Karpas-422 (cell line): ENCODE measurements at regions not wholly inside any gene's neighbourhood (a gene's known extent, or its start where the extent isn't known, plus 50 kb on each side); places are given as distances from the start of the nearest gene placed in this dataset.

Experiments
- DNase-seq: peaks from one replicate; pipeline ENCODE4 v3.0.0-alpha.2; 2015
- H2AFZ ChIP-seq: fragments of 200-600 bp; sonication (generic); 2 replicates; pipeline ENCODE4 v1.6.1; 2014; ENCODE audit warnings: antibody characterized with exemption, low read length, mixed read lengths
- H3K27ac ChIP-seq: fragments of 200-600 bp; sonication (generic); 2 replicates; pipeline ENCODE4 v1.5.1; 2014; ENCODE audit warnings: mild to moderate bottlenecking, low read length, moderate library complexity
- H3K27me3 ChIP-seq: fragments of 200-600 bp; sonication (generic); 2 replicates; pipeline ENCODE4 v1.6.1; 2014; ENCODE audit warnings: low read length, mixed read lengths
- H3K36me3 ChIP-seq: fragments of 200-600 bp; sonication (generic); 2 replicates; pipeline ENCODE4 v1.6.1; 2014; ENCODE audit warnings: low read length, mixed read lengths; ENCODE audit not compliant: insufficient read depth
- H3K4me1 ChIP-seq: fragments of 200-600 bp; sonication (generic); 2 replicates; pipeline ENCODE4 v1.6.1; 2014; ENCODE audit warnings: mild to moderate bottlenecking, low read length, mixed read lengths
- H3K4me2 ChIP-seq: fragments of 200-600 bp; sonication (generic); 2 replicates; pipeline ENCODE4 v1.6.1; 2014; ENCODE audit warnings: low read length, low read depth, mild to moderate bottlenecking; ENCODE audit not compliant: poor library complexity, severe bottlenecking
- H3K4me3 ChIP-seq: fragments of 200-600 bp; sonication (generic); 2 replicates; pipeline ENCODE4 v1.5.1; 2014; ENCODE audit warnings: mild to moderate bottlenecking, antibody characterized with exemption, low read length, mixed read lengths
- H3K79me2 ChIP-seq: fragments of 200-600 bp; sonication (generic); 2 replicates; pipeline ENCODE4 v1.6.1; 2014; ENCODE audit warnings: mild to moderate bottlenecking, low read length, mixed read lengths
- H3K9ac ChIP-seq: fragments of 200-600 bp; sonication (generic); 2 replicates; pipeline ENCODE4 v1.6.0; 2014; ENCODE audit warnings: low read length
- H3K9me2 ChIP-seq: fragments of 200-600 bp; sonication (generic), shearing (Covaris generic); replicated peaks from 2 replicates; pipeline ENCODE4 v1.6.0; 2014; ENCODE audit warnings: mild to moderate bottlenecking, low read length, moderate library complexity; ENCODE audit not compliant: insufficient read depth
- H3K9me3 ChIP-seq: fragments of 300-700, 200-600 bp; sonication (generic); 2 replicates; pipeline ENCODE4 v1.6.1; 2014; ENCODE audit warnings: low read length, mixed read lengths
- H4K20me1 ChIP-seq: fragments of 200-600 bp; sonication (generic); 2 replicates; pipeline ENCODE4 v1.6.1; 2014; ENCODE audit warnings: mild to moderate bottlenecking, antibody characterized with exemption, low read length, low read depth; ENCODE audit not compliant: insufficient read depth

DNA sequence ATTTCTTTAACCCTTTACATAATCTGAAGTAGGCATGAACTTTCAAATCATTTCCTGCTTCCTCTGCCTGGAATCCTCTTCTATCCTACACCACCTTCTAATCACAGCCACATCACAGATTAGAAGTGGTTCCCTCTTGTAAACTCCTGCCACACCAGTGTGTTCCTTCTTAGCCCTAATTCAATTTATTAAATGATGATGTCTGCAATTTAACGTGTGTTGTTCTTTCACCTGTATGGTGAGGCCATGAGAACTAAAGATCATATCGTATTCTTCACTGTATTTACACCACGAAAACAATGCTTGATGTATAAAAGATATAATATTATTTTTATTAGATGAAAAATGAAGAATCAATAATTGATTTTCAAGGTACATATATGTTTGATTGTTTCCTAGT lies 494.3 kb downstream of the EPHA4 start:
- no peak for DNase-seq
- no peaks in the 10 kb centered on the region for H3K9me2 ChIP-seq
- H3K9ac ChIP-seq = no peak overlapping the region
- H3K9me3 ChIP-seq = no peaks in the 10 kb centered on the region
- no peak overlapping the region for H3K4me3 ChIP-seq
- H3K4me1 ChIP-seq = no peaks in the 10 kb centered on the region
- H4K20me1 ChIP-seq = no peaks in the 10 kb centered on the region
- H3K79me2 ChIP-seq = no peaks in the 10 kb centered on the region
- no peak overlapping the region for H3K27ac ChIP-seq
- H3K4me2 ChIP-seq = no peak overlapping the region
- H2AFZ ChIP-seq = no peak overlapping the region
- no peaks in the 10 kb centered on the region for H3K27me3 ChIP-seq
- no peaks in the 10 kb centered on the region for H3K36me3 ChIP-seq

DNA sequence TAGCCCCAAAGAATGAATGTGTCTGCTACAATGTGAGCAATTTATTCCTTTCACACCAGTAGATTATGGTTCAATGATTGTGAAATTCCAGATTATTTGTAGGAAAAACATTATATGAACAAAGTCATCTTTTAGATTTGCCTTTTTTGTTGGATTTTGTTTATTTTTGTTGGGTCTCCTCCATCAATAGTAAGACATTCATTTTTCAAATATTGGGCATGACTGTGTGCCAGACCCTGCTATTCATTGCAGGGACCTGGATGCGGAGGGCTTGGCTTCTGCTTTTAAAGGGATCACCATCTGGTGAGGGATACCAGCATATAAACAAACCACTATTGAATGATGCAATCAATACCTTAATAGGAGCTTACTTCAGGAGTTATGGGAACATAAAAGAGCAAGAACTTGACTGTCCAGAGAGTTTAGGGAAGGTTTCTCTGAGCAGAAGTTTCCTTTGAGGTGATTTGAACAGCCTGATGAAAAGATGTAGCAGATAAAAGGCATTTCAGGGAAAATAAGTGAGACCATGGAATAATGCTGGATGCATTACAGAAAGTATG lies 486.7 kb downstream of the EPHA4 start:
- Histone ChIP-seq H3K4me2 (no peak overlapping the region), H3K4me3 (no peak overlapping the region), H4K20me1 (no peaks in the 10 kb centered on the region)

DNA sequence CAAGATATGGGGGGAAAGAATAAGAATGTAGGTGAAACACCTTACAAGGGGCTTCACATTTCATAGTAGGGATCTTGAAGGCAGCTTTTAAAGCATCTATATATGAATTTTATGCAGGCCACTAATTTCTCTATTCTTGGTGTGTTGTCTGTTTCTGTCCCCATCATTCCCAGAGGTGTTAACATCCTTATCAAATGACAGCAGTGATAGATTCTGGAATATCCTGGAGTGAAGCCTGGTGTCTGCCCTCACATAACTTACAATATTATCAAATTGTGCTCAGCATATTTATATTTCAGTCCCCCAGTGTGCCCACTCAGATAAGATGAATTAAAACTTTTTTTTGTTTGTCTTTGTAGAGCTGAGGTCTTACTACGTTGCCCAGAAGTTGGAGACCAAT lies 486.2 kb downstream of the EPHA4 start:
- Histone ChIP-seq H3K27me3 (no peaks in the 10 kb centered on the region), H3K9me3 (no peaks in the 10 kb centered on the region), H3K4me1 (no peaks in the 10 kb centered on the region), H3K79me2 (no peaks in the 10 kb centered on the region), H3K27ac (no peak overlapping the region), H2AFZ (no peak overlapping the region), H3K4me3 (no peak overlapping the region), H4K20me1 (no peaks in the 10 kb centered on the region), H3K9me2 (no peaks in the 10 kb centered on the region), H3K4me2 (no peak overlapping the region), H3K9ac (no peak overlapping the region), H3K36me3 (no peaks in the 10 kb centered on the region)
- no peak for DNase-seq

More for the DNA sequence above, 486.7 kb downstream of the EPHA4 start:
- Histone ChIP-seq H3K9ac (no peak overlapping the region), H2AFZ (no peak overlapping the region), H3K9me3 (no peaks in the 10 kb centered on the region), H3K4me1 (no peaks in the 10 kb centered on the region), H3K36me3 (no peaks in the 10 kb centered on the region), H3K9me2 (no peaks in the 10 kb centered on the region), H3K27me3 (no peaks in the 10 kb centered on the region), H3K27ac (no peak overlapping the region), H3K79me2 (no peaks in the 10 kb centered on the region)
- no peak for DNase-seq

DNA sequence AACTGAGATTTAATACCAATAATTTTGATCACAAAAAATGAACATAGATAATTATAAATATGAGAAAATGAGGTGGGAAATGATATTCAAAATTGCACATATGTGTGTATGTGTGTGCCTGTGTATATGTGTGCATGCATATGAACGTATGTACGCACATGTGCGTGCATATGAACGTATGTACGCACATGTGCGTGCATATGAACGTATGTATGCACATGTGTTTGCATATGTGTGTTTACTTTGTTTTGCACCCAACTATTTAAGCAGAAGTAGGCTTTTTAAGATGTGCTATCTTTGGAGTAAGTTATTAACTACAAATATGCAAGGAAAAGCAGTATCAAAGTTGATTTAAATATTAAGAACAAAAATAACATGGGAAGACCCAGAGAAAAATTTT lies 484.3 kb downstream of the EPHA4 start:
- no peaks in the 10 kb centered on the region for H3K4me1 ChIP-seq

DNA sequence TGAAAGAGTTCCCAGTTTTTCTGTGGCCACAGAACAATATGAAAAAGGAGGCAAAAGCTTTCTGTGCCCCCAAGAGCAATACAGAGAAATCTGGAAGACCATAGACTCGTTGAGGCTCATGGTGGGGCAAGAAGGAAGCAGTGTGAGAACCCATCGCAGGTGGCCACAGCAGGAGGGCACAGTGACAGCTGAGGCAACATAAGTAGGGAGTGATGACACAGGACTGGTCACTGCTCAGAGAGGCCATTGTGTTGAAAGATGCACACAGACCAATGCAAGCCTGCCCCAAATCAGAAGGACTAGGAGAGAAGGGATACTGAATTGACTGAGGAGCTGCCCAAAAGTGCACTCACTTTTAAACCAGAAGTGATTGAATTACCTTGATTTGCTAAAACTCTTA lies 483.6 kb downstream of the EPHA4 start:
- no peaks in the 10 kb centered on the region for H3K9me3 ChIP-seq
- H3K27ac ChIP-seq = no peak overlapping the region

More for the DNA sequence above, 484.3 kb downstream of the EPHA4 start:
- Histone ChIP-seq H3K4me3 (no peak overlapping the region), H4K20me1 (no peaks in the 10 kb centered on the region), H3K9me3 (no peaks in the 10 kb centered on the region), H3K9ac (no peak overlapping the region), H2AFZ (no peak overlapping the region), H3K79me2 (no peaks in the 10 kb centered on the region), H3K36me3 (no peaks in the 10 kb centered on the region), H3K4me2 (no peak overlapping the region), H3K27ac (no peak overlapping the region), H3K9me2 (no peaks in the 10 kb centered on the region), H3K27me3 (no peaks in the 10 kb centered on the region)
- DNase-seq = no peak

DNA sequence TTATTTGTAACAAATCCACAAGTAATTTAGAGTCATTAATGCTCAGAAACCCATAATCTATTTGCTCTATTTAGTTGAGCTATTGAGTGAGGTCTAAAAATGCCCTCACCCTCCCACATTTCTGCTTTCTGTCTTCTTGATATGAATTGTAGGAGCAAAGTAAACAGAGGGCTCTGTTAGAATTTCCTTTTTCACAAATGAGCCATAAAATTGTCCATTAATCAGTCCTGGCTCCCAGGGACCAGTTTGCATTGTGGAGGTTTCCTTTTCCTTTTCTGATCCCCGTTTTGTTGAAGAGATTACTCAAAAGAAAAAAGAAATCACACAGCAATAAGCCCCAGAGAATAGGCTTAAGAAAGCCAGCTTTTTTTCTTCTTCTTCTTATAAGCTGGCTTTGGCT lies 476.7 kb downstream of the EPHA4 start:
- Histone ChIP-seq H2AFZ (no peak overlapping the region), H3K27me3 (no peaks in the 10 kb centered on the region), H3K36me3 (no peaks in the 10 kb centered on the region), H4K20me1 (no peaks in the 10 kb centered on the region), H3K9me3 (no peaks in the 10 kb centered on the region), H3K4me2 (no peak overlapping the region), H3K4me1 (no peaks in the 10 kb centered on the region), H3K4me3 (no peak overlapping the region), H3K9ac (no peak overlapping the region), H3K79me2 (no peaks in the 10 kb centered on the region), H3K9me2 (no peaks in the 10 kb centered on the region), H3K27ac (no peak overlapping the region)
- no peak for DNase-seq

More for the DNA sequence above, 483.6 kb downstream of the EPHA4 start:
- Histone ChIP-seq H3K9ac (no peak overlapping the region), H3K79me2 (no peaks in the 10 kb centered on the region), H3K36me3 (no peaks in the 10 kb centered on the region), H3K27me3 (no peaks in the 10 kb centered on the region), H3K4me3 (no peak overlapping the region), H4K20me1 (no peaks in the 10 kb centered on the region), H3K9me2 (no peaks in the 10 kb centered on the region), H2AFZ (no peak overlapping the region), H3K4me1 (no peaks in the 10 kb centered on the region), H3K4me2 (no peak overlapping the region)
- DNase-seq = no peak

DNA sequence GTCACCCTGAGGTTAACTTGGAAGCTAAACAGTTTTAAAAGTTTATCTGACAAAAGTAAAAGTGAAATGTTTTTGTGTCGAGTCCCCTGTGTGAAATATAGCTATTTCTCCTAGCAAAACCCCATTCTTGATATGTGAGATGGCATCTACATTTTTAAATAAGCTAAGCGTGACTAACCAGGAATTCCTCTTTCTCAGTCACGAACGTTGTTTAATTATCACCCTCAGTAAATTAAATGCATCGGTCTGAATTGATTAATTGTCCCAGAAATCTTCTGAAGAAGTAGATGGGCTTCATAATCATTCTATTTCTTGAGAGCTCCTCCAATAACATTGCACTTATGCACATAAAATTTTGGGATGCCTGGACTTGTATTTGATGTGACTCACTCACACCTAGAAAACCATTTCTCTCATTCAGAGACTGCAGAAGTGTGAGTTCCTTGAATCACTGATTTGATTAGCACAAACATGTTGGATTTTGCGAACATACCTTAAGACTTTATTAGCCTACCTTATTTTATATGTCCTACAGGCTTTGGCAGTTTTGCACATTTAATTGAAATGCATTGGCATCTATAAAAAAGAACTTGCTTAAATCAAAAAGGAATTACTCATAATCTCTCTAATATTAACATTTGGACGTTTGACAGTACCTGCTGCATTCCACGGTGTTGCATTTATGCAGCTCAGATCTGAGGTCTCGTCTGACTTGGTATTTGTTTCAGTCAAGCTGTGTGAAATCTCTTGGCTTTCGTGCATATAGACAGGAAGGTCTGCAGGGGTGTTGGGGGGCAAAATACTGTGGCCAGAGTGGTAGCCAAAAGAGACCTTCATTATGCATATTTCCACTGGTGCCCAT lies 475.2 kb downstream of the EPHA4 start:
- no peak overlapping the region for H3K4me3 ChIP-seq
- DNase-seq = no peak
- no peaks in the 10 kb centered on the region for H3K4me1 ChIP-seq
- no peak overlapping the region for H2AFZ ChIP-seq
- no peak overlapping the region for H3K9ac ChIP-seq
- H3K27ac ChIP-seq = no peak overlapping the region
- no peak overlapping the region for H3K4me2 ChIP-seq
- no peaks in the 10 kb centered on the region for H3K9me3 ChIP-seq
- no peaks in the 10 kb centered on the region for H3K79me2 ChIP-seq
- H3K9me2 ChIP-seq = no peaks in the 10 kb centered on the region
- H3K27me3 ChIP-seq = no peaks in the 10 kb centered on the region
- H3K36me3 ChIP-seq = no peaks in the 10 kb centered on the region
- no peaks in the 10 kb centered on the region for H4K20me1 ChIP-seq

DNA sequence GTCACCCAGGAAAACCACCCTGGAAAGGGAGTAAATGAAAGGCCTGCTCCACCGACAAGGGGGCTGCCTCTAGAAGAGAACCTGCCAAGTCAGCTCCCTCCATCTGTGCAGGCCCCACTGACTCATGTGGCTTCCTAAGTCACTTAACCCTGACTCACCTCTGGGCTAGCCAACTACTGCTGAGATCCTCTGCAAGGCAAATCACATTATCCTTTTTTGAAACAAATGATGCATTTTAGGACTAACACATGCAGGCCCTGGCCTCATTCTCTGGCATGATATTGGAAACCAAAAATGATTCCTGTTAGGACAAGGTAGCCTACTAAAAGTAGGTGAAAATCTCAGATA lies 474.6 kb downstream of the EPHA4 start:
- no peak for DNase-seq
- no peak overlapping the region for H2AFZ ChIP-seq
- no peaks in the 10 kb centered on the region for H3K9me2 ChIP-seq
- H3K4me3 ChIP-seq = no peak overlapping the region
- no peaks in the 10 kb centered on the region for H3K27me3 ChIP-seq
- H3K4me1 ChIP-seq = no peaks in the 10 kb centered on the region
- no peaks in the 10 kb centered on the region for H3K36me3 ChIP-seq
- no peaks in the 10 kb centered on the region for H4K20me1 ChIP-seq
- no peaks in the 10 kb centered on the region for H3K9me3 ChIP-seq
- no peak overlapping the region for H3K9ac ChIP-seq
- no peaks in the 10 kb centered on the region for H3K79me2 ChIP-seq
- no peak overlapping the region for H3K27ac ChIP-seq
- H3K4me2 ChIP-seq = no peak overlapping the region
